Left renal pelvis (tissue), 4 donors: ENCODE measurements at regions not wholly inside any gene's neighbourhood (a gene's known extent, or its start where the extent isn't known, plus 50 kb on each side); places are given as distances from the start of the nearest gene placed in this dataset.
"Not testable (repeated sequence)": the region's sequence is repeated elsewhere in the genome, so short reads cannot be mapped to it uniquely, and the experiment has no call there.

ENCODE experiments used
- DNase-seq, 4 donors: peaks; one replicate each; pipeline ENCODE4 v3.0.0-alpha.2; 2013; ENCODE audit warnings: low read depth in 4 of 4, low spot score in 3 of 4

- DNase-seq: no peak
These were observed 147.0 kb upstream of the ZNF366 start for GRCh38 chr5:72654231-72654630.

- DNase-seq: peak in 3 of 4 donors; percentile 20 to 32 (median 28)
These were observed 146.4 kb upstream of the ZNF366 start for GRCh38 chr5:72653586-72653985.

- no peak for DNase-seq
These were observed 144.6 kb upstream of the ZNF366 start for GRCh38 chr5:72651779-72652178.

GRCh38 chr5:72651109-72651508 lies 143.9 kb upstream of the ZNF366 start:
- DNase-seq: no peak

DNA sequence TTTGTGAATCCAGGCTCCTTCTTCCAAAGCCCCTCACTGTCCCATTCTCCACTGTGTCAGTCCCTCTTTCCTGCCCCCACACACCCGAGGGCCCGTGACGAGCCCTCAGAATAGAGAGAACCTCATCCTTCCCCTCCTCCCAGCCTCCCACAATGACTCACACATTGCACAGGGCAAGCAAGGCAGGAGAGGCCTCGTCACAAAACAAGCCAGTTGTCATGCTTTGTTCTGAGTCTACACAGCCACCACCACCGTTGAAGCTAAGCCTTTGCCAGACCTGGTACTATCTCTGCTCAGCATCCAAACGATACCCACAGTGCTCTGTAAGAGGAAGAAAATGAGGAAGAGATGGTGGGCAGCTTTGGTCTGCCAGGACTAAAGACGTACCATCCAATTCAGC lies 142.2 kb upstream of the ZNF366 start:
- DNase-seq: no peak

- DNase-seq: no peak
These were observed 141.3 kb upstream of the ZNF366 start for GRCh38 chr5:72648480-72648879.

- no peak for DNase-seq
These were observed 140.6 kb upstream of the ZNF366 start for GRCh38 chr5:72647806-72648205.

DNA sequence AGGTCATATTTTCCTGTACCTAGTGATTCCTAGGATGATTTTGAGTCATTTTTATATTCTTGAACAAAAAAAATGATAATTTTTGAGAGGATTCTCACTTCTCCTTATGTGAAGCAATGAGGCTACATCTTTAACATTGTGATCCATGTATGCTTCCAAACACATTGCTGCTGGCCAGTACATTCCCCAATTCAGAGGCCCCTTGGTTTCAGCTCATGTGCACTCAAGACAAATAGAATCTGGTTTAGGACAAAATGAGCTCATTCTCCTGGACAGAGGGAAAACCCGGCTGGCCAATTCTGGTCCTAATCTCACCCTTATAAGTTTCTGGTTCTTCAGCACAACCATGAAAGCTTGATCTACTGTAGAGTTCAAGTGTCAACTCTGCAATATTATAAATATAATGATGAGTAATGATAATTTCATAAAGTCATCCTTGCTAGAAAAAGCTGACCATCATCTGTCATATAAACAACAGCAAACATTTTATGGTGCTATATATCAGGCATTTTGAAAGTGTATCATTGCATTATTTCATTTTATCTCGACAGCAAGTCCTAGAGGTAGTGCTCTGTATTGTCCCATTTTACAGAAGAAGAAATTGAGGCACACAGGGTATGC lies 139.1 kb upstream of the ZNF366 start:
- no peak for DNase-seq

DNA sequence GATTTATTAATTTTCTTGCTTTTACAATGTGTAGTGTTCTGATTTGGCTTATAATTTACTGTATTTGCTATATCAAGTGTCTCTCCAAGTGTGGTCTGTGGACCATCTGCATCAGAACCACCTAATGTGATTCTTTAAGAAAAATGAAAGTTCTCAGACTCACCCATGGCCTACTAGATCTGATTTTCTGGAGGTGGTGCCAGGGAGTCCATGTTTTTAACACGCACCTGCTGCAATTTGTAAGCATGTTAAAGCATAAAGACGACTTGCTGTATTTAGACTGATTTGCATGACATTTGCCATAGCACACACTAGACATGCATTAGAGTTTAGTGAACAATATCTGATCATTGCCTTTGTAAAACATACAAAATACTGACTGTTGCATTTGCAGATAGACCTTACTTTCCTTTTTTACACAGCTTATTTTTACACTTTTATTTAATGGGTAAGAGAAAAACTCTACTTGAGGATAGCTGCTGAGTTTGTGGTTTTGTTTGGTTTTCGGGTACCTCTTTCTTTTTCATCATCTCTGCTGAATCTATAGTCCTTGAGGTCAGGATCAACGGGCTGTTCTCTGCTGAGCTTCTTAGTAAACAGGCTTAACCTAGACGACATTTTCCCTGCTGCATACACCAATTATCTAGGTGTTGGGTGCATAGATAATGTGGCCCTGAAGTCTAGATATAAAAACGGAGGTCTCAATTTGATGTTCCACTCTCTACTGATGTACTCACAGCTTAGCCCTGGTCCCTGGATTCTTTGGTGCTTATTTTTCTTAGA lies 138.0 kb upstream of the ZNF366 start:
- no peak for DNase-seq

DNA sequence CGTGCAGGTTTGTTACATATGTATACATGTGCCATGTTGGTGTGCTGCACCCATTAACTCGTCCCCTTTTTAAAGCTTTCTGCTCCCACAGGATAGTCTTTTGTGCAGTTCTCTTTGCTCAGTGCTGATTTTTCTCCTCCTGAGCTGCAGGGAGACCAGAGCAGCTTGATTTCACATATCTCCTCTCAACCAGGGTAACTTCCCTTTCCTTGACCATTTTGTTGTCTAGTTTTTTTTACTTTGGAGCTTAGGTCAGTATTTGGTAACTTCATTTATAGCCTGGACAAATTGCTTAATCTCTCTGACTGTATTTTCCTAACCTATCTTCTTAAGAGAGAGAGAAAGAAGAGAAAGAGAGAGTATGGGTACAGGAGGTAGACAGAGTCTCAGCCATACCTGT lies 137.1 kb upstream of the ZNF366 start:
- no peak for DNase-seq

- DNase-seq: no peak
These were observed 134.0 kb upstream of the ZNF366 start for GRCh38 chr5:72641164-72641563.

DNA sequence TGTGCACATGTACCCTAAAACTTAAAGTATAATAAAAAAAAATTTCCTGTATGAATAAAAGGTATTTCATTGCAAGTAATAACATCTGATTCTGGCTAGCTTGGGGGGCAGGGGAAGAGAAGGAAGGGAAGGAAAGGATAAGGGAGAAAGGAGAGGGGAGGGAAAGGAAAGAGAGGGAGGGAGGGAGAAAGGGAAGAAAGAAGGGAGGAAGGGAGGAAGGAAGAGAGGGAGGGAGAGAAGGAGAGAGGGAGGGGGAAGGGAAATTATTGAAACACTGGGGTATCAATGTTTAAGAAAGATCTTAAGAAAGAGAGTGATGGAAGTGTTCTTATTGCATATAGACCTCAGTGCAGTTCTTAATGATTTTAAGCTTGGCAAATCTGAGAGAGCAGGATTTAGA lies 129.8 kb upstream of the ZNF366 start:
- no peak for DNase-seq

GRCh38 chr5:72636565-72636964 lies 129.4 kb upstream of the ZNF366 start:
- not testable (repeated sequence) for DNase-seq

DNA sequence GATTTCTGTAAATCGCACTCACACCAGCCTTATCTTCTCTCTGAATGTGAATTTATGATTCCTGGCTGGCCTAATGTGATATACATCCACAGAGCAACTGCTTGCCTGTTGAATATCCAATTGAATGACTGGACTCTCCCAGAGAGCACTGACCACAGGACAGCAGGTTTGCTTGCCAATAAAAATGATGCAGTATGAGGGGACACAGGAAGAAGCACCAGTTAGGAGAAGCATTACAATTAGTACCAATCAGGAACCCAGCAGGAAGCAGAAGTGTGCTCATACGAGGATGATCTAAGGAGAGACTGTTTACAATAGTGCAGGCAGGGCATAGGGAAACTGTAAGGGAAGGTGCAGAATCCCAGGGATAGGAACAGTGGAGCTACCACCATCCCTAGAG lies 127.2 kb upstream of the ZNF366 start:
- no peak for DNase-seq

DNA sequence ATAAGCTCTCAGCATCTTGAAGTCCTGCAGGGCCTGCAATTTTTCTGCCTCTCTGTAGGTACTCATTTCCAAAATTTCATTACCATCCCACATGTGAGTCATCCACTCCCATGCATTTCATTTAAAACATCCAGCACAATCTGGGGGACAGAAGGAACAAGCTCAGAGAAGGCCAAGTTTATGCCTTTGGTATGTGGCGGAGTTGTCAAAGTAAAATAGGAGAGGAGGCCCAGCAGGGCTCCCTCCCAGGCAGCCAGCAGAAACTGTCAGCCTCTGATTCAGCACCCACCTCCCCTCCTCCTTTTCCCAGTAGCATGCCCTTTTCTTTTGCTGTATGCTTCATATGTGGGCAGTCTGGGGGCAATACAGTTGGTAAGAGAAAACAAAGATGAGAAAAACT lies 126.4 kb upstream of the ZNF366 start:
- no peak for DNase-seq

DNA sequence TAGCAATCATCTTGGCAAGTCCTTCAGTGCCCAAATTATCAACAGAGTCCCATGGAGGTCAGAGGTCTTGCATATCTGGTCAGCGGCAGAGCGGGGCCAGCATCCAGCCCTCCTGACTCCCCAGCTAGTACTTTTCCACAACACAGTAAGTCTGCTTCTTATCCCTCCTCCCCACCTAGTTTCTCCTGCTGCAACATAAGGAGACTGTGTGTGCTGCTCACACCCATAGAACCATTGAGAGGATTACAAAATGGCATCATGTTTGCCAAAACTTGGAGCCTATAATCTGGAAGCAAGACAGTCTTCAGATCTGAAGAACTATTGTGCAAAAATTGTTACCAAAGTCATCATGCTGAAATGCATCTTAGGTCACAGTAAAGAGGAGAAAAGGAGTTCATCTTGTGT lies 125.8 kb upstream of the ZNF366 start:
- DNase-seq: no peak

GRCh38 chr5:72630721-72631120 lies 123.5 kb upstream of the ZNF366 start:
- no peak for DNase-seq

DNA sequence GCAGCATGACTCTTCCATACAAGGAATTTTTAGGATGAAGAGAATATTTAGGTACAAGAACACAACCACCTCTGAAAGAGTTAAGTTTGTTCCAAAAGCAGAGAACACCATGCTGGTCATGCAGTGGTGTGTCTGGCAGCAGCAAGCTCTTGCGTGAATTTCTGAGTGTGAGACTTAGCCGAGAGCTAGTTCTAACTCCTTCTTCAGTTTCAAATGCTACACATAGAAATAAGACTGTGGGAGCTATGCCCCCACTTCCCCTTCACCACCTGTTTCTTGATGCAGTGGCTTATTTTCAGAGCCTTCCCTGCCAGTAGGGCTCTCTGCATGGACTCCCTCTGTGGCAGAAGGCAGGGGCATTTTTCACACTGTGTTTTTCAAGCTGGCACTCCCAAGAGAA lies 122.9 kb upstream of the ZNF366 start:
- no peak for DNase-seq

DNA sequence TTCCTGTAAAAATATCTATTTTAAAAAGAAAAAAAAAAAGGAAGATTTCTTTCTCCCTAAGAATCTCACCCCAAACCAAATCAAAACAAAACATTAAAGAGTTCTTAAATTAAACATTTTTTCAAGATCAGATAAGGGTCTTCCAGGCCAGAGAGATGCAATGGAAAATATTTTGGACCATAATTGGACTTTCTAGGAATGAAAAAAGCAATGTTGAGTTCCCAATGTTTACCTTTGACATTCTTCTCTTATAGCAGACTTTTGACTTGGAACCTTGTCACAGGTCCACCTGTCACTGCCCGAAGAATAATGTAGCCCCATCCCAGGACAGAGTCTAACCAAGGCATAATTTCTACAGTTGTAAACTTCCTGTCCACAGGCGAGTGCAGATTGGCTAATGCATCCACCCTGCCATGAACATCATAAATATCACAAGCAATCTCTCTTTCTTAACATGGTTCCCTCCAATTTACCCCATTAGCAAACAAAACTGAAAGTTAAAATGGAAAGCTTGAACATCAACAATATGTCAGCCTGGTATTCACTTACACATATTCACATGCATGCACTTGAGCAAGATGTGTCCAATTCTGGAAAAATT lies 121.7 kb upstream of the ZNF366 start:
- DNase-seq: no peak

DNA sequence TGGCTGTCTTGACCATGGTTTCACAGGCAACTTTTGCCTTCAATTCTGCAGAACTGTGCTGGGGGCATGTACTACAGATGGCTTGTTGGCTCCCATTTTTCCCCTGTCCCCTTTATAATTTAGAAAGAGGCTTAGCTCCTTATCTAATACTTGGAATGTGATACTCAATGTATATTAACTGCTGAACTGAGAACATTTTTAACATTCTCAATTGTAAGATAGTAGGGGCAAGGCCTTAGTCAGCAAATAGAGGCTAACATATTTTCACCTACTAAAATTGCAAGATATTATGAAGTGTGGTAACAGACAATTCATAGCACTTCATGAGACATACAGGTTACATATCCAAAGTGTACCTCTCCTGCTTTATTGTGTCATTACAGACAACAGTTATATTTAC lies 118.1 kb upstream of the ZNF366 start:
- no peak for DNase-seq

DNA sequence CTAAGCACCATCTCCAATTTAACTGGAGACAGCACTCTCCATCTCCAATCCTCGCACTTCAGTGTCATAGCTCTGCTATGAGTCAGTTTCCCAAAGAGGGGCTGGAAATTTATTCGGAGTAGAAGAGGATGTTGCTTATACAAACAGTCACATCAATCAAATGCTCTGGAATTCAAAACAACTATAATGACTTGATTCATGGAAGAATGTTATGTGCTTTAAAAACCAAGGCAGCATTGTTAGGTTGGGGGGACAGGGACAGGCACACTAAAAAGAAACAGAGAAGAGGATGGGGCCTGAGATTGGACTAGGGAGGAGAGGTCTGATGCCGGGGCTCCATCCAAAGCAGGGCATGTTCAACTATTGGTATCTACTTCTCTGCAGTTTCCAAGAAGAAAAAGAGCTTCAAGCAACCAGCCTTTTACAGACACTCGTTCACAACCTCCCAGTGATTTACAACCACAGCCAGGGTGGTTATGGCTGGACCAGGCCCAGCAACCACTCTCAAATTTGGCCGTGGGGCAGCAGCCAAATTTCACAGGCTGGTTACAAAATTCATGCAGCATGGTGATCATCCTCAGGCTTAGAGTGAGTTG lies 117.5 kb upstream of the ZNF366 start:
- DNase-seq: no peak

- DNase-seq: no peak
These were observed 116.7 kb upstream of the ZNF366 start for GRCh38 chr5:72623936-72624335.
